GM04504 (cell line): ENCODE measurements at regions not wholly inside any gene's neighbourhood (a gene's known extent, or its start where the extent isn't known, plus 50 kb on each side); places are given as distances from the start of the nearest gene placed in this dataset.
"Not testable (repeated sequence)": the region's sequence is repeated elsewhere in the genome, so short reads cannot be mapped to it uniquely, and the experiment has no call there.

Experiments
- DNase-seq: peaks from one replicate; pipeline ENCODE4 v3.0.0-alpha.2; 2012; ENCODE audit warnings: low read depth

DNA sequence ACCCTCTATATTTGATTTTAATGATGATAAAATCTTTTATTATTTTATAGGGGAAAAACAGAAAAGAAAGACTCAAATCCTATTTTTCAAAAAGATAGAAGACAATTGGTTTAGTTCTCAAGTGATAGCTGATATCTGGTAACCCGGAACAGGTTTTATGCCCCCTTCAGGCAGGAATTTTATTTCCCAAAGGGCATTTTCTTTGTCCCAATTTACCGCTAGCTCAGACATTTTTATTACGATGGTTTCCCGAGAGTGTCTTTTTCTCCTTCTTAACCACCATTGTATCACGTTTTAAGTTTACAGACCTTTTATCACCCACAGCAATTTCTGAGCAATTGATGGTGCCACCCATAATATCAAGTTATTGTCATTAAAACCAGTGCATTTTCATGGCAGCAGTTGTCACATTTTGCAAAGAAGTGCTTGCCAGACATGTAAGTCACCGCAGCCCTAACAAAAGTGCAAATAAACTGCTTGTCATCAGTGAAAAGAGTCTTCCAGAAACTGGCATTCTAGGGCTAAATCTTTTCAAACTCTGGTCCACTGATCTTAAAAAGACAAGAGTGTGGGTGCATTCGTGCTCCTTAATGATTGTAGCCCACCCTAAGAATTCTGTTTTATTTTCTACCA lies 204.8 kb upstream of the VCX start:
- no peak for DNase-seq

DNA sequence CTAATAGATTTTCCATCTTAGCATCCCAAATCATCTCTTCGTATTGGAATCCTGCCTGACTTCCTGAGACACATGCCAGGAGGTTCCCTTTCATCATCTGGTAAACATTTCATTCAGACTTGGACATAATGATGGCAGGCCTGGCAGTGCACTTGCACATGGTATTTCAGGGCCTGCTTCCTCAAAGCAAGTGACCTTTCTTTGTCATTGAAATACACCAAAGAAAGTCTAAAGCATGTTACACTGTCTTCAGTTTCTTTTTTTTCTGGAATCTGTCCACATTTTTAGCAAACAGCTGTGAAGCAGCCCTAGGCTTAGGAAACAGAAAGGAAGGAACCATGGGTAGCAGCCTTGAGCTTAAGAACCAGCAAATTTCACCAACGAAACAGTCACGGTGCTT lies 205.9 kb upstream of the VCX start:
- DNase-seq = no peak

DNA sequence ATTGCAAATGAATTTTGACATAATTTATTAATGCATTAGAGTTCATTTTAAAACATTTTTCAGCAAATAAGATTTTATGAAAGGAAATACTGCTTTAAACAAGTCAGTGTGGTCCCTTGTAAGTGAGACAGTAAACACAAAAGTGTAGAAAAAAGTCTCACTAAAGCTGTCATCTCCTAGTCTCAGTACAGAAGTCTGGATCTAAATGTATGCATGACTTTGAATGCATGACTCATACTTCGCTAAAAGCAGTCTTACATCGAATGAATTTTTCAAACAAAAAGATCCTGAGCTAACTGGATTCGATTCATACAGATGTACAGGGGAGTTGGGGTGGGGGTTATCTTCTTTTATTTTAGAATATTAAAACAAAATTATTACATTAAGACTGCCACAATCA lies 207.4 kb upstream of the VCX start:
- no peak for DNase-seq

DNA sequence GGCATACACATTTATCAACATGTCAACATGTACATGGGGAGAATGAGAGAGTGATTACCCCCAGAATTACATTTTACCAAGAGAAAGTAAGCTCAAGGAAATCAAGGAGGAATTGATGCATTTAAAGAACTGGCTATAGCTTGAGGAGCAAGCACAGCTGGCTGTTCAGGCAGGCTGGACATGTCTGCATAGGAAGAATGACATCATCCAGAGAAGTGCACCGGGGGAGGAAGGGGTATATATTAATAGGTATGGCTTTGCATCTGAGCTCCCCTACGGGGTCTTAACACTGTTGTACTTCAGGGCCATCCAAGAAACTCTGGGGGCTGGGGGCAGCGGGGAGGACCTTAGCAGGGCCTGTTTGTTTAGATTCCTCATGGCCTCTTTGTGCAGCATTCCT lies 222.4 kb upstream of the VCX start:
- DNase-seq = no peak

DNA sequence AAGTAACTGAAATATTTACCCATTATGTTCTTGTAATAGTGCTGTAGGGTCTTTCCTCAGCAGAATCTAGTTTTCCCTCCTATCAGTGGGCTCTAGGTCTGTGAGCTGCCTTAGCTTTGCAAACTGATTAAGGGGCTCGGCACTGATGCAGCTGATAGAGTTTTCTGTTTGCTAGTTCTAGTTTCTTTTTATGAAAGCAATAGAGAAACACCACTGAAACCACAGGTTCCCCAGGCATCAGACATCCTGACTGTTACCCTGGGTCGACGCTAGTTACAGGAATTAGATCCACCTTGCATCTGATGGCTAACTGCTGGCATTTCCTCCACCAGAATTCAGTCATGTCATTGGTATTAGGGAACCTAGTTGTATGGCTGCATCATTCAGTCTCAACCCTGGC lies 225.0 kb upstream of the VCX start:
- no peak for DNase-seq

DNA sequence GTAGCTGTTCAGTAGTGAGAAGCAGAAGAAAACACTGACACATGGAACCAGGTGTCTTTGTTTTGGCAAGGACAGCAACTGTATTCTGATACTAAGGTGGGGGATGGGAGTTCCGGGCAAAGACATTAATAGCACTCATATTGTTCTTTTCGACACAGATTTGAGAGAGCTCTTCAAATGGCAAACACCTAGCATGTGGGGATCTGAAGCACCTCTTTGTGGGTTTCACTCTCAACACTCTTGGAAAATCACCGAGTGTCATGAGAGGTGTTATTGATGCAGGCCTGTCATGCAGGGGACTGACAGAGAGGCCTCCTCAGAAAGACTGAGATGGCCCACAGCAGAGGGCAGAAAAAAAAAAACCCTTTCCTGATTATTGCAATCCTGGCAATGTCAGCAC lies 228.4 kb upstream of the VCX start:
- no peak for DNase-seq

DNA sequence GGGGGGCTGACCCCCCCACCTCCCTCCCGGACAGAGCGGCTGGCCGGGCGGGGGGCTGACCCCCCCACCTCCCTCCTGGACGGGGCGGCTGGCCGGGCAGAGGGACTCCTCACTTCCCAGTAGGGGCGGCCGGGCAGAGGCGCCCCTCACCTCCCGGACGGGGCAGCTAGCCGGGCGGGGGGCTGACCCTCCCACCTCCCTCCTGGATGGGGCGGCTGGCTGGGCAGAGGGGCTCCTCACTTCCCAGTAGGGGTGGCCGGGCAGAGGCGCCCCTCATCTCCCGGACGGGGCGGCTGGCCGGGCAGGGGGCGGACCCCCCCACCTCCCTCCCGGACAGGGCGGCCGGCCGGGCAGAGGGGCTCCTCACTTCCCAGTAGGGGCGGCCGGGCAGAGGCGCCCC lies 234.3 kb upstream of the VCX start:
- not testable (repeated sequence) for DNase-seq

DNA sequence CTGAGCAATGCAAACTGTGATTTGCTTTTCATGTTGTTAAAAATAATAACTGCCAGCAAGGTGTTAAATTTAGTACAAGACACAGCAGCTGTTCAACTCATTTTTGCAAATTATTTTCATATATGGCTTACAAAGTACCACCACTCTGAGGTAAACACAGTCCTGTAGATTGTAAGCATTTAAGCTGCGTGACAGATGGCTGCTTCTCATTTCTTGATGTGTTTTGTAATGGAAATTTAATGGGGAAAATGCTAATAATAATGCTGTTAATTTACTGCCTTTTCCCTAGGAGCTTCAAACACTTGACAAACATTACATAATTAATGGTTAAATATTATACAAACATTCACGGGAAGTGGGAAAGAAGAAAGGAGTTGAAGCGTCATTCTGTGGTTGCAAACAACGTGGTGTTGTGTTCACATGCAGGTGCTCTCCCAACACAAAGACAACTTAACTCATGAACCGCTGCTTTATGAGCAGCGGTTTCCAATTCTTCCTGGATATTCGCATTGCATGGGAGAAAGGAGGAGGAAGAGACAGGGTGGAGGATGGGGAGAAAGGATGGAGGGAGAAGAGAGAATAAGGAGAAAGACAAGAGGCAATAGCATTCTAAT lies 236.8 kb upstream of the VCX start:
- DNase-seq = no peak

DNA sequence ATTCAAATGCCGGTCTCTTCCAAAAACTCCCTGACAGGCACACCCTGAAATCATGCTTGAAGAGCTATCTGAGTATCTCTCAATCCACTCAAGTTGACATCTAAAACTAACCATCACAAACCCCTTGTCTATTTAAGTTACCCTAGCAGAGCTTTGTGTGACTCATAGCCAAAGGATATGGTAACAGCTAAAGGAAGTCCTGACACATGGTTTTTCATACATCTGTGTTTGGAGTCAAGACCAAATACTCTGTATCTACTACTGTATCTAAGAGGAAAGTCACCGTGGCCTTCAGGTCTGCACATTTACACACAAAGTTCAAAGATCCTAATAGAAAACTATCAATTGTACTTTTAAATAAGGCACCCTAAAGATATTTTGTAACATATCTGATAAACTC lies 239.6 kb upstream of the VCX start:
- no peak for DNase-seq

DNA sequence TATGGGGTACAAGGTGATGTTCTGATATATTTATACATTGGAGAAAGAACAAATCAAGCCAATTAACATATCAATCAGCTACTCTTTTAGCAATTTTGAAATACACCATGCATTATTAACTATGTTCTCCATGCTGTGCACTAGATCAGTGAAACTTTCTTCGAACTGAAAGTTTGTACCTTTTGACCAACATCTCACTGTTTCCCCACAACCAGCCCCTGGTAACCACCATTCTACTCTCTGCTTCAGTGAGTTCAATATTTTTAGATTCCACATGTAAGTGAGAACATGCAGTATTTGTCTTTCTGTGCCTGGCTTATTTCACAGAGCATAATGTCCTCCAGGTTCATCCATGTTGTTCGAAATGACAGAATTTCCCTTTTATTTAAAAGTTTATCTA lies 246.1 kb upstream of the VCX start:
- DNase-seq = no peak

DNA sequence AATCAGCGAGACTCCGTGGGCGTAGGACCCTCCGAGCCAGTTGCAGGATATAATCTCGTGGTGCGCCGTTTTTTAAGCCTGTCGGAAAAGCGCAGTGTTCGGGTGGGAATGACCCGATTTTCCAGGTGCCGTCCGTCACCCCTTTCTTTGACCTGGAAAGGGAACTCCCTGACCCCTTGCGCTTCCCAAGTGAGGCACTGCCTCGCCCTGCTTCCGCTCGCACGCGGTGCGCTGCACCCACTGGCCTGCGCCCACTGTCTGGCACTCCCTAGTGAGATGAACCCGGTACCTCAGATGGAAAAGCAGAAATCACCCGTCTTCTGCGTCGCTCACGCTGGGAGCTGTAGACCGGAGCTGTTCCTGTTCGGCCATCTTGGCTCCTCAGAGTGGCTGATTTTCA lies 249.6 kb upstream of the VCX start:
- not testable (repeated sequence) for DNase-seq

DNA sequence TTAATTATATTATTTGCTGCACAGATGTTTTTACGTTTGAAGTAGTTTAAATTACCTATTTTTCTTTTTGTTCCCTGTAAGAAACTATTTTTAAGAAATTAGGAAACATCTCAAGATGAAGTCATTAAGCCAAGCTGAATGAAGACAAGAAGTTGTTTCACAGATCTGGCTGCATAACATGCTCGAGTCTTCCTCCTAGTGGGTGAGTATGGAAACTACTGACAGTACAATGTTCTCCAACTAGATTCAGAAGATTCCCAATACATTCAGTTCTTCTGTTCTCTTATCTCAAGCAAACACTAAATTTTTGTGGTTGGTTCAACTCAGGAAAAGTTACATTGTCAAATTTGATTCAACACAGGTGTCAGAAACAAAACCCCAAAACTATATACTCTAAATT lies 256.8 kb upstream of the VCX start:
- peak; percentile 17 for DNase-seq

DNA sequence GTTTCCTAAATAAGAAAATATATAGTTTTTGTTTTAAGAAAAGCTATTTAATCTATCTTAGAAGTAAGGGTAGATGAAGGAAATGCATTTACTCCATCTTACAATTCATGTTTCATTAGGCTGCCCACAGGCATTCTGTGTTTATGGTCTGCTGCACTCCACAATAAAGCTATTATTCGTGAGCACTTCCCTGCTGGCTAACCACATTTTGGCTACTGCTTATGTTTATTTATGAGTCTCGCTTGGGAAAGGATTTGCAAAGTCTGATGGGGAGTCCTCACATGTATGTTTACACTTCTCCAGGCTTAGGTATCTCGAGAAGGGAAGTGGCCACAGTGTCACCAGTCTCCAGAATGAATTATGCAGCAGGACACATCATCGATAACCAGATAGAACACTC lies 260.8 kb upstream of the VCX start:
- no peak for DNase-seq

DNA sequence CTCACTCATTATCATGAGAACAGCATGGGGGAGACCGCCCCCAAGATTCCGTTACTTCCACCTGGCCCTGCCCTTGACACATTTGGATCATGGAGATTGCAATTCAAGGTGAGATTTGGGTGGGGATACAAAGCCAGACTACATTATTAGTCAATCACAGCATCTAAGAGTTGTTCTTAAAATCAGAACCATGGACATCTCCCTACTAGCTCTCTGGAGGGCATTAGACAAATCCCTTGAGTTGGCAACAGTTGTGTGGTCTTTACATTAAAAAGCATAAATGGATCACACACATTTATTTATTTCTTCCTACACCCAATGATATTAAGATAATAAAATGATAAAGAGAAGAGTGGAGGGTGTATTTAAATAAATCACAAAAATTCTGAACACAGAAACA lies 262.8 kb upstream of the VCX start:
- no peak for DNase-seq

DNA sequence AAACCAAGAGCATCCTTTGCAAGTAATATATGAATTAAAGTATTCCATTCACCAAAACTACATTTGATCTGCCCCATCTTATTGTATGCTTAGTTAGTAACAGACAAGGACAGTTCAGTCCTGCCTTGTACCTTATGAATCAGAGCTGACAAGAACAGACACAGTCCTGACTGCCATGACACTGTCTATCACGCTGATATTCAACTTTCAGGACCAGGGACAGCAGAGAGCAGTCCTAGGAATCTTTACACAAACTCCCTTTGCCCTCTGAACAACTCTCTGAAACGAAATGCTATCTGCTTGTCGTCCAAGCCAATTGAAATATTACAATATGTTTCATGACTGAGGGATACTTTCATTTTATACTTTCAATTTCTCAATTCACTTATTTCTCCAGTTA lies 268.6 kb upstream of the VCX start:
- DNase-seq = no peak

DNA sequence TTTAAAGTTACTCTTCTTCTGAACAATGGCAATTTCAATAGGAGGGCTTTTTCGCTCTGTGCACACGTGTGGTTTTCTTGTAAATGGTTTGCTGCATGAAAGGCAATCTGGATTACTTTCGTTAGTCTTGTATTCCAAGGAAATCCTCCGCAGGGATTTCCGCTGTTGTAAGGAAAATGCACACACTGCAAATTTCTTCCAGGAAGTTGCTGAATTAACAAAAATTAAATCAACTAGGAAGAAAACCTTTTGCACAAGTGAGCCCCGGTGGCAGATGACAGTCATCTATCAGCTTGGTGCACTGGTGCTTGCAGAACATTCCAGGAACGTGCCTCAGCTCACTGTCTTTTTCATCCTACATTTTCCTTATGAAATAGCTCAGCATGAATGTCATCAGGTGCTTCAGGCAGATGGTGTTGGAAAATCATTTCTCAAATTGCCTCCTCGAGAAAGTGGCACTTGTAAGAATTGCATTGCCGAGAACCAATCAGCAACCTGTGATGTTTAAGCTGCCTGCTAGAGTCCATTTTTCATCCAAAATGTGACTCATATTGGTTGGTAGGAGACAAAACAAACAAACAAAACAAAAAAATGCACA lies 272.4 kb upstream of the VCX start:
- DNase-seq = no peak

DNA sequence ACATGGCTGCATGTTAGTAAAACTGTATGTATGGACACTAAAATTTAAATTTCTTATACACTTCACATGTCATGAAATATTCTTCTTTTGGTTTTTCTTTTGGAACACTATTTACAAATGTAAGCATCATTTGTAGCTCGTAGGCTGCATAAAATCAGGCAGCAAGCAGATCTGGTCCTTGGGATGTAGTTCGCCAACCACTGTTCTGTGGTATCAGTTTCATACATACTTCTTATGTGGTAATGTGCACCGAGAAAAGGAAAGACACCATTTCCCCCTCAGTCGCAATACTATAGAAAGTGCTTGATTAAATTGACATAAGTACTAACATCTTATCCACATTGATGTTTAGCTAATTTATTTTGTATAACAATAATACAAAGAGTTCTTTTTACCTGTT lies 274.4 kb upstream of the VCX start:
- DNase-seq = no peak

DNA sequence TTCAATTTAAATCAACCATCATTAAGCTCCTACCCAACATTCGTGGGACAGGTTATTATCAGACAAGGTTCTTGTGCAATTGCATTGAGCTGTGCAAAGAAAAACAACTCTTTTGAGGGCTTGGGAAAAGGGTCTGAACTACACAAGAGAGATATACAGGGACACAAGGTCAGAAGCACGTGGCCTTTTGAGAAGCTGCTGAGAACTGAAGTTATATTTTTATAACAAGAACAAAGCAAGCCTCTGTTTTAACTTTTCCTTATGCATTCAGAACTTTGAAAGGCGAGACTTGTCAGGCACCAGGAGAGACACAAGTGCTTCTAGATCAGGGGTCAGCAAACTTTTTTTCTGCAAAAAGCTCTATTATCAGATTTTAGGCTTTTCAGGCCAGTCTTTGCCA lies 274.8 kb upstream of the VCX start:
- DNase-seq = no peak

DNA sequence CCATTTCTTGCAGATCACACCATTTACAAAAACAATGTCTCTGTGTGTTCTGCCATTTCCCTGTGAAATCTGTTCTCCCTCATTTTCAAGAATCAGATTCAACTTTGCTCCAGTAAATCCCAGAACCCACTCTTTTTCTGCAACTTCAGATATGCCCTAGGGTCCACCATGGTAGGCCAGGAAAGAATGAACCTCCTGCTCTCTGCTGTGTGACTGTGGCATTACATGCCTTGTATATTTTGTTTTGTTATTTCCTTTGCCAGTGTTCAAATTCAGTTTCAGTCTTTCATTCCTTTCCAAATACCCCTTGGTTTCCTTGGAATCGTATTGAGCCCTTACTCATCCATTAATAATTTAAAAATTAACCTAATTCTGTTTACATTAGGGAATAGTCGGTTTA lies 290.2 kb upstream of the VCX start:
- no peak for DNase-seq

DNA sequence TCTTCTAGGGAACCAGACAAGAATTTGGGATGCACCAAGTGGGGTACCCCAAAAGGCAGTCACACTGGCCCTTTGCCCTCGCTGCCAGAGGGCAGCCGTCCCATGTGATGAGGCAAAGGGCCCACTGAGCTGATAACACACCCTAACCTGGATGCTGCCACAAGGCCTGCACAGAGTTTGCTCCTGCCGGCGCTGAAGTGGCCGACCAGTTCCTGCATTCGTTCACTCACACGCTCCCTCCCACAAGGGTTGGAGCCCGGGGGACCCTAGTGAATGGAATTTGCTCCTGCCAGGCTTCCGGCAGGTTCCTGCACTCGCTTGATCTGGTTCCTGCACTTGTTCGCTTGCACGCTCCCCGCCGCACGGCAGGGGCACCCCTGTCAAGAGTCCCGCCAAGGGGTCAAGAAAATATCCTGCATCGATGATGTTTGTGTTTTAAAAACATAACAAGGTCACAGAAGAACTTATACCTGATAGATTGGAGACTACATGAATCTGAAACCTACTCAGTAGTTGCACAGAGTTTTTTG lies 296.4 kb upstream of the VCX start:
- no peak for DNase-seq

DNA sequence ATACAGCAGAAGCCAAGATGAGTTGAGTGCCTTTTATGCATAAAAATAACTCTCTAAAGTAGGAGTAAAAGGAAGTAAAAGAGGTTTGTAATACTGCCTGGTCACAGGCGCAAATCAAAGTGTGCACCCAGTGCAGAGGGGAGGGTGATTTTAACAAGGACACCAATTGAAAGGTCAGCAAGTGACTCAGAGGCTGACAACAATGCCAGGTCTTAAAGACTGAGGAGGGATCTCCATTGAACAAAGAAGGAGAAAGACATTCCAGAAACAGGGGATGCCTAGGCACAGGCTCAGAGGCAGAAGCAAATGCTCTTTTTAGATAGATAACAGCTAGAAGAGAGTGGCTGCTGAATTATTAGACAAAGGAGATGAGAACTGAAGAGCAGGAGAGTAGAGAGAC lies 297.4 kb upstream of the VCX start:
- DNase-seq = no peak

DNA sequence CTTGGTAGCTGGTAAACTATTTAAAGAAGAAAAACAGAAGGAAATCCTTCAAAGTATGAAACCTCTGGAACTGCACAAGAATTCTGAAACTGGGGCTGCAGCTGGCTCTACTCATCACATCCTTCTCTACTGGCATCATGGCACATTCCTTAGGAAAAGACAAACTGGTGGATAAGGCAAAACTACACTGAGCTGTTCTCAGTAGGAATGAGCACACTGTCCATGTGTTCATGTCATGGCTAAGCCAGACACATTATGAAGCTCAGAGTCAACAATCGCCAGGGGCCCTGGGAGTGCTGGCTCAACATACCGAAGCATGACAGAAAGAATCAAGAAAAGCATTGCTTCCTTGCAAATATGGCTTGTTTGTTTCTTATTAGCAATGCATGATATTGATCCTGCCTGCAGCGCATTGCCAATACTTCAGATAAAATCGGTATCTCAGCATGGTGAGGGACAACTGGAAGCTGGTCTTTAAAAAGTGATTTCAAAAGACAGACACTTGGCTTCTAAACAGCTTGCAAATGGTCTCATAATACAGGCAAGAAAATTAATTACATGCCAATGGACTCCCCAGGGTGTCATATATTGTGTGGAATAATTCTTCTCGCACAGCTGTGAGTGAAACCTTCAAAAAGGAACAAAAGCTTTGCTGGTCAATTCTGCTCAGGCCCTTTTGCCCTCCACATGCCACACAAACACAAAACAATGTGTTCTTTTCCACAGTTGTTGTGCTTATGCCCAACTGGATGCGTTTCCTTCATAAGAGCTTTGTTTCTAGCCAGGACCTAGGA lies 300.2 kb upstream of the VCX start:
- DNase-seq = no peak

DNA sequence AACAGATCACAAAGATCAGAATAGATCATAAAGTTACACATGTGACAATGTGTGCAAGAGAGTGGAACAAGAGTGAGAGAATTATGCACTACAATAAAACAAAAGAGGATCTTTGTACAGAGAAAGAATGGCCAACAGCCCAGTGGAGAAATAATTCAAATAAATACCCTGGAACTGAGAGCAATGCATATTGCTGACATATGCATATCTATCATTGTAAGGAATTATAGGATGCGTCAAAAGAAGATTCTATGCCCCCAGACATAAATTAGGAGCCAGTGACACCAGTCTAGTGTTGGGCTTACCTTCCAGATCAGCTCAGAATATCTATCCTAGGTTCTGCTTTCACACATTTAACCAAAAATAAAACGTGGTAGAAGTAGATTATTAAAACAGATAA lies 320.1 kb upstream of the VCX start:
- no peak for DNase-seq
